Stomach (tissue), 4 donors: ENCODE measurements at regions not wholly inside any gene's neighbourhood (a gene's known extent, or its start where the extent isn't known, plus 50 kb on each side); places are given as distances from the start of the nearest gene placed in this dataset.

ENCODE experiments used
- EP300 ChIP-seq: sonication (generic); formaldehyde crosslinking; IDR thresholded peaks from one replicate; pipeline ENCODE4 v1.6.1; 2017; ENCODE audit warnings: antibody characterized with exemption
- POLR2A ChIP-seq, 4 donors: fragments of 450-650 bp; IDR thresholded peaks; one replicate each; pipeline ENCODE4 v1.6.1; 2016; ENCODE audit warnings: antibody characterized with exemption in 4 of 4, control low read depth in 2 of 4, mild to moderate bottlenecking in 1 of 4, moderate library complexity in 1 of 4
- TF ChIP-seq, protein P1 (sequence below), 7 experiments: fragments of 450-650 bp in 4 of 7; fragments of 200-600 bp in 3 of 7; sonication (generic) in 3 of 7; IDR thresholded peaks; one replicate each; pipeline ENCODE4 v1.5.1; 2016 to 2019; ENCODE audit warnings: antibody characterized with exemption in 7 of 7, control low read depth in 2 of 7, mild to moderate bottlenecking in 1 of 7

DNA sequence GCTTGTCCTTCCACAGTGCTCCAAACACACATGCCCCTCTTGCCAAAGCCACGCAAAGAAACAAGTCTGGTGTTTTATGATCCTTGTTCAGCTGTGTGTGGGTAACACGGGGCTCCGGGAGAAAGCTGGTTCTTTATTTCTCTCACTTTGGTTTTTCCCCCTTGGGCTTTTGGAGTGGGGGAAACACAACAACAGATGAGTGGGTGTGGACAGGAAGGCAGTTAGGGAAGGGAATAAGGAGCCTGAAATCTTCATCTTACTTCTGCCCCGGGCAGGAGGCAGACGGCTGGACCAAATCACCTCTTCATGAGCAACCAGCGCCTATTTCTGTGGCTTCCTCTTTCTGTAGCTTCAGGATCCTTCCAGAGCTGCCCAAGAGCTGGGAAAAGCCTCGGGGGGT is 218.5 kb downstream of the PHETA1 start:
- TF ChIP-seq EP300 (no peak), POLR2A (IDR thresholded peaks at IDR 0.05) (no peak)
- TF ChIP-seq, protein P1, sequence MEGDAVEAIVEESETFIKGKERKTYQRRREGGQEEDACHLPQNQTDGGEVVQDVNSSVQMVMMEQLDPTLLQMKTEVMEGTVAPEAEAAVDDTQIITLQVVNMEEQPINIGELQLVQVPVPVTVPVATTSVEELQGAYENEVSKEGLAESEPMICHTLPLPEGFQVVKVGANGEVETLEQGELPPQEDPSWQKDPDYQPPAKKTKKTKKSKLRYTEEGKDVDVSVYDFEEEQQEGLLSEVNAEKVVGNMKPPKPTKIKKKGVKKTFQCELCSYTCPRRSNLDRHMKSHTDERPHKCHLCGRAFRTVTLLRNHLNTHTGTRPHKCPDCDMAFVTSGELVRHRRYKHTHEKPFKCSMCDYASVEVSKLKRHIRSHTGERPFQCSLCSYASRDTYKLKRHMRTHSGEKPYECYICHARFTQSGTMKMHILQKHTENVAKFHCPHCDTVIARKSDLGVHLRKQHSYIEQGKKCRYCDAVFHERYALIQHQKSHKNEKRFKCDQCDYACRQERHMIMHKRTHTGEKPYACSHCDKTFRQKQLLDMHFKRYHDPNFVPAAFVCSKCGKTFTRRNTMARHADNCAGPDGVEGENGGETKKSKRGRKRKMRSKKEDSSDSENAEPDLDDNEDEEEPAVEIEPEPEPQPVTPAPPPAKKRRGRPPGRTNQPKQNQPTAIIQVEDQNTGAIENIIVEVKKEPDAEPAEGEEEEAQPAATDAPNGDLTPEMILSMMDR (IDR thresholded peaks at IDR 0.05) = no peak
